NCI-H1436 (cell line): ENCODE measurements at regions not wholly inside any gene's neighbourhood (a gene's known extent, or its start where the extent isn't known, plus 50 kb on each side); places are given as distances from the start of the nearest gene placed in this dataset.
A peak's percentile ranks its signal among the peaks of the same experiment; 100 is the strongest.

Source experiments
- DNase-seq: peaks from one replicate; lab custom pipeline; 2025; lab: John Stamatoyannopoulos, UW

DNA sequence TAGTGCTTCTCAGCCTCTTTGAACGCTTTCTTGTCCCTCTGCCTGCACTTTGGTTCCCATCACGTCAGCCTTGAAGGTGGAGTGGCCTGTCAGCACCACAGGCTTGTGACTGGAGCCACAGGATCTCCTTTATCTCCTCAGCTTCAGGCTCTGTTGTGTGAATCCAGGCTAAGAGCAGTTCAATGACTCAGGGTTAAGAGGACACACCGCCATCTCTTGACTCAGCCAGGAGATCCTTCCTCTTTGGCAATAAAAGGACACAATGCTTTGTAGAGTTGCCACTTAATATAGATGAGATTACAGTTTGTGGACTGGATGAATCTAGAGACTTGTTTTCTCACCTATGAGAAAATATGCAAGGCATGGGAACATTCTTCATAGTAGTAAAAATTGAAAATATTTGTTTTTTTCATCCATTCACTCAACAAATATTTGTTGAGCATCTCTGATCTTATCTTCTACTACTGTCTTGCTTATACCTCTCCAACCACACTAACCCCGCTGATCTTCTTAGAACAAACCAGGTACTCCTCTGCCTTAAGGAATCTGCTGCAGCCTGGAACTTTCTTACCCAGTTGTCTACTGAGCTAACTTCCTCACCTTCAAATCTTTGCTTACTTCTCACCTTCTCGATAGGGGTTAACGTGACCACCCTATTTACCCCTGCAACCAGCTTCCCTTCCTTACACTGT, 62.3 kb downstream of the UCHL1 start:
- no peak for DNase-seq

DNA sequence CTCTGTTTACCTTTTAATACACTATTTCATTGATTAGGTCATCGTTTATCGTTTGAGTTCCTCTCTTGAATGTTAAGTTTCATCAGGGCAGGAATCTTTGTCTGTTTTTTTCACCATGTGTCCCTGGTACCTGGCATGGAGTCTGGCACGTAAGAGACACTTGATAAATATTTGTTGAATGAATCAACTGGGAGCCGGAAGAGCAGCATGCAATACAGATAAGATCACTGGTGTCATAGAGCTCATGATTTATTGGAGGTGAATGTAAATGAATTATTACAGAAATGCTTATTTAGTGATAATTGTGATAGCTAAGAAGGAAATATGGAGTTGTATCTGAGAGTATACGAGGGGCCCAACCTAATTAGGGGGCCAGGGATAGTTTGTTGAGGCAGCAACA, 62.8 kb downstream of the UCHL1 start:
- no peak for DNase-seq

DNA sequence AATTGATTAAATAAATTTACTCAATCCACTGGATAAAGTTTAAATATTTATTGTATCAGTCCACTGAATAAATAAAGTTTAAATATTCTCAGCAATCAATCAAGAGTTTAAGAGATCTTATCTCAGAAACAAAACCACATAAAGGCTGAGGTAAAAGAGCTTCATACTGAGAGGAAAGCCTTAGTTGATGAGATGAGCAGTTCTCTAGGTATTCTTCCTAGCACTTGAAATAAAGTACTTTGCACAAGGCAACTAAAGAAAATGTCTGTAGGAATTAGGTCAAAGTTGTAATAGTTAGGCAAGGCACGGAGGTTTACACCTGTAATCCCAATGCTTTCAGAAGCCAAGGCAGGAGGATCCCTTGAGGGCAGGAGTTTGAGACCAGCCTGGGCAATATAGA, 63.5 kb downstream of the UCHL1 start:
- no peak for DNase-seq

DNA sequence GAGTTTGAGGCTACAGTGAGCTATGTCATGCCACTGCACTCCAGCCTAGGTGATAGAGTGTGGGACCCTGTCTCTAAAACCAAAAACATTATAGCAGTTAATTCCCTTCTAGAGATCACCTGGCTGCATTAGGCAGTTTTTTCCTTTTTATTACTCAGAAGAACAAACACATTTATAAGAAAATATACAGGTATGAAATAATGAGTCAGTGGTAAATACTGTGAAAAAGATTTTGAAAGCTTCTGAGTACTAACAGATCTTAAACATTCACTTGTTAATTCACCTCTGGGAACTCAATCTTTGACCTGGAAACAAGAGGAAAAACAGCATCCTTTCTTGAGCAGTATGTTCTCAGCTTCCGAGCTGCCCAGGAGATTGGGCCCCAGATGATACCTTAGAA, 64.1 kb downstream of the UCHL1 start:
- no peak for DNase-seq

DNA sequence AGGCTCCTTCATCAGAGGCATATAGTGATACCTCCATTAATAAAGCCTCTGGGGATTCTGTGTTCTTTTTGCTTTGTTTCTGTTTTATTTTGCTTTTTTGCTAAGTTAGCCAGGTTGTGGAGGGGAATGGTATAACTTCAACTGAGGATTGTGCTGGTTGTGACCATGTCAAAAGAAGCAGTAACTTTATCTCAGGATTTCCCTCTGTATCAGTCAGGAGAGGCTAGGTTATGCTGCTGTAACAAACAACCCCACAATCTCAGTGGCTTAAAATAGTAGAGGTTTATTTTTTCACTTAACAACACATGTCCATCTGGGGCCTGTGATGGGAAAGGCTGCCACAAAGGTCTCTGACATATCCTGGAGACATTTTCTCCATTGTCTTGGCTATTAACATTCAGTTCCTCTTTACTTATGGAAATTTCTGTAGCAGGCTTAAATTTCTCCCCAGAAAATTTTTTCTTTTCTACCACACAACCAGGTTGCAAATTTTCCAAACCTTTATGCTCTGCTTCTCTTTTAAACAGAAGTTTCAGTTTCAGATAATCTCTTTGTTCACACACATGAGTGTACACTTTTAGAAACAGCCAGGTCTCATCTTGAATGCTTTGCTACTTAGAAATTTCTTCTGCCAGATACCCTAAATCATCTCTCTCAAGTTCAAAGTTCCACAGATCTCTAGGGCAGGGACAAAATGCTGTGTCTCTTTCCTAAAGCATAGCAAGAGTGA, 64.7 kb downstream of the UCHL1 start:
- no peak for DNase-seq

DNA sequence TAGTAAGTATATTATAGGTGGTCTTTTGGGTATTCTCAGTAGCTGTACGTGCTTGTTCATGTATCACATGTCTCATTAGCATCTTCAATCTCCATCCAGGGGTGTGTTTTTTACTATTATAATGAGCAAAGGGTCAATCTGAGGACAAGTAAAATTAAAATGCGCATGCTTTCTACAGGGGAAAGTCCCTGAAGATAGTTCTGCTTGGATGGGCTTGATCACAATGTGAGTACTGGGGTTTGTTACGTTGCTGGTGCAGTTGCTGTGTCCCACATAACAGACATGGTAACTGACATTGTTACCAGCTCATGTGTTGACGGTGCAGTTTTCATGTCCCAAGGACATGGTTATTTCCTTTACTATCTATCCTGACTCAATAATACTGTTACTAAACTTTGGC, 65.9 kb downstream of the UCHL1 start:
- no peak for DNase-seq

DNA sequence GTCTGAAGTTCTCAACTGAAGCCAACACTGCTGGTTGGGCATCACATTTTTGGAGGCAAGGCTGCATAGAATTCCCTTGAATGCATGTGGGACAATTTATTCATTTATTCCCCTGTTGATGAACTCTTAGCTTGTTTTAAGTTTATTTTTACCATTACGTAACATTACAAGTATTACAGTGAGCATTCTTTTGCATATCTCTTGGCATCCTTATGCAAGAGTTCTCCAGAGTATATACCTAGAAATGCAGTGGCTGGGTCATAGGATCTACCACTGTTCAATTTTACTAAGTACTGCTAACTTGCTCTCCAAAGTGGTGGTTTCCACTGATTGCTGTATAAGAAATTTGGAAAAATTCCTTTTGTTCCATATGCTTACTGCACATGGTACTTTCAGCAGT, 66.5 kb downstream of the UCHL1 start:
- no peak for DNase-seq

DNA sequence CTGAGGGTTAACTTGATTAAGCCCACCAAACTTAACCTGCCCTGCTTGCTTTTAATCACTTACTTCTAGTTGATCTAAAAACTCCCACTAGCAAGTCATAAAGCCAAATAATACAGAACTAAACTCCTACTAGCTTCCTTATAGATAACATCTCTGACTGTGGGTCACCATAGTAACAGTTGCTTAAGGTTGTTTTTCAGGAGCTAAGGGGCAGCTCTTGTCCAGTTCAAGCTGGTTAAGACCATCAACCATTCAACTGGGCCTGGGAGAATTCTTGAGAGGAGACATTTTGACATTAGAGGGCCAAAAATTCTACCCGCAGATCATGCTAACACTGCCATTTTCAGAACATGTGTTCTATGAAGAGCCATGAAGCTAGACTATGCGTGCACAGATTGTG, 67.0 kb downstream of the UCHL1 start:
- DNase-seq = no peak

DNA sequence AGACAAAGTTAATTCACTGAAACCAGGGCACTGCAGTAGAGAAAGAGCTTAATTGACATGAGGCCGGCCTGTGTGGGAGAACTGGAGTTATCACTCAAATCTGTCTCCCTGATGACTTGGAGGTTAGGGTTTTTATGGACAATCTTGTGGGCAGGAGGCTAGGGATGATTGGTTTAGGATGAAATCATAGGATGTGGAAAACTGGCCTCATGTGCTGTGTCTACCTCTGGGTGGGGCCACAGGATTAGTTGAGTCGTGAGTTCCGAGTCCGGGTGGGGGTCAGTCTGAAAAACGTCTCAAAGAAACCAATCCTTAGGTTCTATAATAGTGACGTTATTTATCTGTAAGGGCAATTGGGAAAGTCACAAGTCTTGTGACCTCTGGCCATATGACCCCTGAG, 68.1 kb downstream of the UCHL1 start:
- DNase-seq = no peak

DNA sequence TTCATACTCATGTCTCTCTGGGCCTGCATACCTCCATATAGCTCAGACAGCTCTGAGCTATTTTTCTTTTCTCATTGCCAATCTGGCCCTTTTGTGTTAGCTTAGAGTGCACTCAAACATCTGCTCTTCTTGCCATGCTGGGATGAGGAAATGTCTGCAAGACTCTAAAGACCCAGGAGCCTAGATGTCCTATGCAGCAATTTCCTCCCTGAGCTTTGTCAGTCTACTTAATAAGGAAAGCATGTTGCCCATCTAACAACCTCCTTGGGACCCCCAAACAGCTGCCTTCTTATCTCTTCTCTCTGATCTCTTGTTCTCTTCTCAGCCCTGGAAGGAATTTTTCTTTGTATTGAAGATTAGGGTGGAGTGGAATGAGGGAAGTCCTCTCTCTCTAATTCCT, 69.2 kb downstream of the UCHL1 start:
- DNase-seq = no peak

DNA sequence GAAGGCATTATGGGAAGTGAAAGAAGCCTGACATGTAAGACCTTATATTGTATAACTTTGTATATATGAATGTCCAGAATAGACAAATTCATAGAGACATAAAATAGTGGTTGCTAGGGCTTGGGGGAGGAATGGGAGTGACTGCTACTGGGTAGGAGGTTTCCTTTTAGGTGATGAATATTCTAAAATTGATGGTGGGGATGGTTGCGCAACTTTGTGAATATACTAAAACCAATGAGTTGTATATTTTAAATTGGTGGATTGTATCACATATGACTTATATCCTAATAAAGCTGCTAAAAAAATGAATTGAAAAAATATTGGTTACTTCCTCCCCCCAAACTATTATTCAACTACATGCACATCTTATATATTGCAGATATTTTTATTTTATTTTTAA, 70.0 kb downstream of the UCHL1 start:
- DNase-seq = no peak

DNA sequence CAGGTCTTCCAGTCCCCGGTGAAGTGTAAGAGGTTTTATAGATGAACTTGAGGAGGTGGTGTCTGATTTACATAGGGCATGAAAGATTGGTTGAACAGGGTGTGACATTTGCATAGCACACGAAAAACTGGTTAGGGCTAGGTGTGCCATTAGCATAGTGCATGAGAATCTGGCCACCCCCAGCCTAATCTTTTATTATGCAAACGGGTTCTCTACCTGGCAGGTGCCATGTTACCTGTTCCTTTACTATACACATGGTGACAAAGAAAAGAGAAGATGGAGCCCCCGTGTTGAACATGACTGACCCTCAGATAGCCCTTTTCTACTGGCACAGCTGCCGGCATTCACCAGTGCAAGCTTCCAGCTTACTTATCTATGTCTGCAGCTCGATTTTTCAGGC, 71.0 kb downstream of the UCHL1 start:
- DNase-seq = no peak

DNA sequence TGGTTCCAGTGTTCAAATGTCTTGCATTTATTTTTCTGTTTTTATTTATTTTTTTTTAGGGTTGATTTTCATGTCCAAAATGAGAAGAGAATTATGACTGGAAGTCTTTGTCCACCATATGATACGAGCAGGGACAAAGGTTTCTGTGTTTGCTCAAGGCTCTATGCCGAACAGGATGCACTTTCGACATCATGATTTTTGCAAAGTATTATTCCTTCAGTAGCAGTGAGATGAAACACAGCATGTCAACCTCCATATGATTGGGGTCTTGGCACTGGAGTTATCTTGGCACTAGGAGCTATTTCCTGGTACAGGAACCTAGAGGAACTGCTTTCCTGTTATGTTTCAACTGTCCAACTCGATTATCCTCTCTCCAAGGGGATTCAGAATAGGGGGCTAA, 72.6 kb downstream of the UCHL1 start:
- no peak for DNase-seq

DNA sequence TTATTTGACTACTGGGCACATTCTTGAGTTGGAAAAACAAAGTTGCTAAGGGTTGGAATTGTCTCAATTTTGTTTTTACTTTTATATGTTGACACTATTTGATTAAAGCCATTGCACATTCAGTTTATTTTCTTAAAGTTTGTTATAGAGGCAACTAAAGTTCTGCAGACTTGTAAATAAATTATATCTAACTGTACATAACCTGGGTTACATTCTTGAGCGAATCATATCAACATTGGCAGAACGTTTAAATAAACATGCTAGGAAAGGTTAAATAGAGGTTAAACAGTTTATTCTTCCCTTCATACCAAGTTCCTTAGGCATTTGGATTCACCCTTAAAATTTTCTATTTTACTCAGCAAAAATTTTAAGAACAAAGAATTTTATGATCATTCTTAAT, 74.5 kb downstream of the UCHL1 start:
- no peak for DNase-seq

DNA sequence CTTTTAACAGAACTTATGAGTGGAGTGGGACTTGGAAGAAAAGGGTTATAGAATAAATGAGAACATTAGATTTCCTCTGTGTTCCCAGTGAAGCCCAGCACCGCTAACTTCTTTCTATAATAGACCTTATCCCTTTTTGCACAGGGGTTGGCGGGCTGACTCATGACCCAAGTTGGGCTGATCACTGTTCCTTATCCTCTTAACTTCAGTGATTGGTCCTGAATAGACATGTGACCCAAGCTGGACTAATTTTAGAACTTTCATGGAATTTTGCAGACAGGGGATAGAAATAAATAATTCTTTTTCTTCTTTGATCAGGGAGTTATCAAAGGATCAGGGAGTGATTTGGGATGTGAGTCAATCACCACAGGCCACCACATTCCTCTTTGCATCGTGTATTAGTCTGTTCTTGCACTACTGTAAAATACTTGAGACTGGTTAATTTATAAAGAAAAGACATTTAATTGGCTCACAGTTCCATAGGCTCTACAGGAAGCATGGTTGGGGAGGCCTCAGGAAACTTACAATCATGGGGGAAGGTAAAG, 75.9 kb downstream of the UCHL1 start:
- DNase-seq = no peak

DNA sequence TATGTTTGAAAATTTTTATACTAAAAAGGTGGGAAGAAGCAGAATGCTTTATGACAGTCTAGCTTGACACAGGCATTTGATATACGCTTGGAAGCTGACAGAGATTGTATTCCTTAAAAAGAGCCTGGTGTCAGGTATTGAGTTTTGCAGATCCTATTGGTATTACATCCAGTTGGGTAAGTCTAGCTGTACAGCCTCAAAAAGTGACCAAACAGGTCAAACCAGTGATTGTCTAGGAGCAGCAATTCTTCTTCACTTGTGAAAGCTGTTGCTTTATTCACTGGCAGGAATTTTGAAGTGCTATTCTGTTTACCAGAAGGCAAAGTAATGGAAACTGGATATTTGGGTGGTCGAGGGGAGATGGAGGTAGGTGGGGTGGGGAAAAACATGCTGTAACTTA, 77.5 kb downstream of the UCHL1 start:
- no peak for DNase-seq

DNA sequence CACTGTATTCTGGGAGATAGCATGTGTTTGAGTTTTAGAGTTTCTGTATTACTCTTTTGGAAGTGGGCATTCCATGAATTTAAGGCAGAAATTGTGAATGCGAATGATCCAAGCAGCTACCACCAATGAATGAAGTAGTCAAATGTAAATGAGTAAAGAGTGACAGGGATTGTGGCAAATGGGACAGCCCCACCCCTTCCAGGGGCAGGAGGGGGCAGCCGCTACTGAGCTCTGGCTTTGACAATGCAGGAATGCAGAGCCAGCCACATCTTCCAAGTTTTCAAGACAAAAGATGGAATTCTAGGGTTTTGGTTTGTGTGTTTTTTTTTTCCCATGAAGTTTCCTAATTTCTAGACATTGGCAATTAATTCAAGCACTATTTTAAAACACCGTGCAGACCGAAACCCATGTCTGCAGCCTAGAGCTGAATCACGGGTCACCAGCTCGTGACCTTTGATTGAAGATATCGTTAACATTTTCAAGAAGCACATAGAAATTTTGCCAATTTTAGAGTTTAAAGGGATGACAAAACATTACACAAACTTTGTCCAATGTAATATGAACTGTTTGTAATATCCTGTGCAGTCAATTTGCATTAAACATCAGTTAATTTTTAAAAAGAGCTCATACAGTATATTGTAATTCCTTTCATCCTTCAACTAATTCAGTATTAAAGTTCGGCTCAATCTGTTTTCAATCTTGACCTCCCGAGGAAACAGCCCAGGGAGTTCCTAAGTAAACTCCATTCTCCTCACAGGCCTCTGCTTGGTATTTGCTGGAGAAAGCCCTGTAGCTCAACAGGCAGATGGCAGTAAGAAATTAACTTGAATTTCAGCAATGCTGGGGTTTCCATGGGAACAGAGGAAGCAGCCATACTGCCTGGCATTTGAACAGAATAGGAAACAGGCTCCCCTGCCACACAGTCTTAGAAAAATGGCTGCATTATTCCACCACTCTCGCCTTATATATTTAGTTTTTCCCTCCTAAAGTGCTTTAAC, 83.4 kb downstream of the UCHL1 start:
- no peak for DNase-seq

DNA sequence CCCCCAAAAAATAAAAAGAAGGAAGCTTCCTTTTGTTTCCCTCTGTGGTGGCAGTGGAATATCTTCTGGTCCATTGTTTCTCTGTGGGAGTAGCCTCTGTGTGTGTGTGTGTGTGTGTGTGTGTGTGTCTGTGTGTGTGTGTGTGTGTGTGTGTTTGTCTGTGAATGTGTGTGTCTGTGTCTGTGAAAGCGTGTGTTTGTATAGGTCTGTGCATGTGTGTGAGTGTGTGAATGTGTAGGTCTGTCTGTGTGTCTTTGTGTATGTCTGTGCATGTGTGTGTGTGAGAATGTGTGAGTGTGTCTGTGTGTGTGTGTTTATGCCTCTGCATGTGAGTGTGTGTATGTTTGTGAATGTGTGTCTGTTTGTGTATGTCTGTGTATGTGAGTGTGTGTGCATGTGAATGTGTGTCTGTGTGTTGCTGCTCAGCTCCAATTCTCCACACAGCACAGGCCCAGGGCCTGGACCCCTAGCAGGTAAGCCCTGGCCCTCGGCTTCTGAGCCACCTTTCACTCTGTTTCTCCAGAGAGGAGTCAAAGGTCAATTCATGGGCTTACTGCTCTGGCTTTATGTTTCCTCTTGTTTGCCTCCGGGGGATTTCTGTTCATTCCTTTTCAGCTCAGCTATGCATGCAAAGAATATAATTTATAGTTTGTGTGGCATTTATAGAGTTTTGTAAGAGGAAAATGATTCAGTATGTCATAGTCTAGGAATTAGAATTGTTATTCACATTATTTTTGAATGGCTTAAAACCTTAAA, 89.8 kb downstream of the UCHL1 start:
- DNase-seq = no peak

DNA sequence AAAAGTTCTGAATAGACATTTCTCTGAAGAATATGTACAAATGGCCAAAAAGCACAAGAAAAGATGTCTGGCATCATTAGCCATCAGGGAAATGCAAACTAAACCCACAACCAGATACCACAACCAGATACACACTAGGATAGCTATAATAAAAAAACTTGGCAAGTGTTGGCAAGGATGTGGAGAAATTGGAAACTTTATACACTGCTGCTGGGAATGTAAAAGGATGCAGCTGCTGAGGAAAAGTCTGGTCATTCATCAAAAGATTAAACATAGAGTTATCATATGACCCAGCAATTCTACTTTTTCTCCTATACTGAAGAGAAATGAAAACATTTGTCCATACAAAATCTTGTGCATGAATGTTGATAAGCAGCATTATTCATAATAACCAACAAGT, 92.3 kb downstream of the UCHL1 start:
- DNase-seq = no peak

DNA sequence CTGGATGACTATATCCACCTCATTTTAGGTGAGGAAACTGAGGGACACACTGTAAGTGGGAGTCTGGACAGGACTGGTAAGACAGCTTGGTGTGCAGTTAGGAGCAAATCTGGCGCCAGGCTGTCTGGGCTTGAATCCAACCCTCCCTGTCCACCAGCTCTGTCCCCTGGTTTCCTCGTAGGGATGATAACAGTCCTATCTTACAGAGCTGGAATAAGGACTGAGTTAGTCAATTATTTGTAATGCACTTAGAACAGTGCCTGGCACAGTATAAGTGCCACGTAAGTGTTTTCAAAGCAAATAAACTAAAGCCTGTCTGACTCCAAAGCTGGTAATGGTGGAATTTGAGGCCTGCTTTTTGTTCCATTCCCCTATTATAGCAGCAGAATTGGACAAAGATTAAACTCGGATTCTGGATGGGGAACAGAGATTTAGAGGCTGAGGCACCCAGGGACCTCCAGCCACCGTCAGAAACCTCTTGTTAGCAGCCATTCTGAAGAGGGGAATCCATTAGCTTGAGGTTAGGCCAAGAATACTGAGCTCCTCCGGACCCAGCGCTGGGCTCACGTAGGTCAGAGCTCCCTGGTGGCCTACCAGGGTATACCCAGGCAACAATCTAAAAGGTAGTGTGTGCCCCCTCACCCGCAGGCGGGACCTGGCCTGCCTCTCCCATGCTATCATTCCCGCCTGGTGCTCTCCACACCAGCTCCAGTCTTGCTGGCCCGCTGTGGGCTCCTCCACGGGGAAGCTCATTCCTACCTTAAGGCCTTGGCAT, 102.1 kb downstream of the UCHL1 start:
- DNase-seq = peak; percentile 47

DNA sequence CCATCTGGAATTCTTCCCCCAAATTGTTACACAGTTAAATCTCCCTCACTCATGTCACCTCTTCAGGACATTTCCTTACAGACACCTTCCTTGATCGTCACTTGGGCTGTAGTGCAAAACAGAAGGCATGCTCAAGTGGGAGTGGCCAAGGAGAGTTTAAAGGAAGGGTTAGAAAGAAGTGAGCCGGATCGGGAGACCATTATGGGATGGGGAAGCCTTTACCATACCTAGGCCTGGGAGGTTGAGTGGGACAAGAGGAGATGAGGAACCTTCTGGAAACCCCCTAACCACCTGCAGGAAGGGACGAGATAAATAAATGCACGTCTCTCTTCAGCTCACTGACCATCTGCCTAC, 102.7 kb downstream of the UCHL1 start:
- no peak for DNase-seq
